ENCODE measurements at regions not wholly inside any gene's neighbourhood (a gene's known extent, or its start where the extent isn't known, plus 50 kb on each side); places are given as distances from the start of the nearest gene placed in this dataset.

DNA sequence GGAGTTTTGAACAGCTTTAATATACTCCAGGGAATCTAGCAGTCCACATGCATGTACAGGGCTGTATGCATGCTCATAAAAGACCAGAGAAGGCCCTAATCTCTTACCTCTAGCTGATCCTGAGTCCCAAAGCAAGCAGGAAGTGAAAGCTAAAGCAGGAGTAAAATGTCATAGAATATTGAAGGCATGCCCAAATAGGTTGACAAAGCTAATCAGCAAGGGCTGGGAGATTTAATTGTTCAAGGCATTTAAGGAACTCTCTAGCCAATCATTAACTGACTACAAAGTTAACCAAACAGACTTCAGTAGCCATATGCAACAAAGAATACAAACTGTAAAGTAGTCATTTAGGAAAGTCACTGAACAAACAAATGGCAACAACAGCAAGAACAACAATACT, 85.8 kb upstream of the KBTBD8 start:
- DNase-seq (ENCODE audit: low spot score), result no peak
- TF ChIP-seq, protein P1, sequence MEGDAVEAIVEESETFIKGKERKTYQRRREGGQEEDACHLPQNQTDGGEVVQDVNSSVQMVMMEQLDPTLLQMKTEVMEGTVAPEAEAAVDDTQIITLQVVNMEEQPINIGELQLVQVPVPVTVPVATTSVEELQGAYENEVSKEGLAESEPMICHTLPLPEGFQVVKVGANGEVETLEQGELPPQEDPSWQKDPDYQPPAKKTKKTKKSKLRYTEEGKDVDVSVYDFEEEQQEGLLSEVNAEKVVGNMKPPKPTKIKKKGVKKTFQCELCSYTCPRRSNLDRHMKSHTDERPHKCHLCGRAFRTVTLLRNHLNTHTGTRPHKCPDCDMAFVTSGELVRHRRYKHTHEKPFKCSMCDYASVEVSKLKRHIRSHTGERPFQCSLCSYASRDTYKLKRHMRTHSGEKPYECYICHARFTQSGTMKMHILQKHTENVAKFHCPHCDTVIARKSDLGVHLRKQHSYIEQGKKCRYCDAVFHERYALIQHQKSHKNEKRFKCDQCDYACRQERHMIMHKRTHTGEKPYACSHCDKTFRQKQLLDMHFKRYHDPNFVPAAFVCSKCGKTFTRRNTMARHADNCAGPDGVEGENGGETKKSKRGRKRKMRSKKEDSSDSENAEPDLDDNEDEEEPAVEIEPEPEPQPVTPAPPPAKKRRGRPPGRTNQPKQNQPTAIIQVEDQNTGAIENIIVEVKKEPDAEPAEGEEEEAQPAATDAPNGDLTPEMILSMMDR (IDR thresholded peaks at IDR 0.05; ENCODE audit: unreplicated experiment), result no peak
- no peak overlapping the region for H3K4me3 Mint-ChIP-seq (ENCODE audit: unreplicated experiment)
- H3K27ac Mint-ChIP-seq (ENCODE audit: unreplicated experiment), result no peak overlapping the region
- H3K9me3 Mint-ChIP-seq (ENCODE audit: unreplicated experiment), result no peaks in the 10 kb centered on the region
- no peaks in the 10 kb centered on the region for H3K36me3 Mint-ChIP-seq (ENCODE audit: low read depth, unreplicated experiment)
- H3K4me1 Mint-ChIP-seq (ENCODE audit: unreplicated experiment), result no peaks in the 10 kb centered on the region
- no peaks in the 10 kb centered on the region for H3K27me3 Mint-ChIP-seq (ENCODE audit: unreplicated experiment)

DNA sequence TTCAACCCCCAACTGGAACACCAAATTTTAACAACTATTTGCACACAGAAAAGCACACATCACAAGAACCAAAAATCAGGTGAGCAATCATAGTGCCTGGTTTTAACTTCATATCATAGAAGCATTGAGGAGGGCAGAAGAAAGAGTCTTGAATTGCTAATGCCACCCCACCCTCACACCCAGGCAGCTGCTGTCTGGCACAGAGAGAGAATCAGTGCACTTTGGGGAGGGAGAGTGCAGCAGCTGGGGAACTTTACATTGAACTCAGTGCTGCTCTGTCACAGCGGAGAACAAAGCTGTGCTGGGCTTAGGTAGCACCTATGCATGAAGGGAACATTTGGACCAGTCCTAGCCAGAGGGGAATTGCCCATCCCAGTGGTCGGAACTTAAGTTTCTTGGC, 76.0 kb upstream of the KBTBD8 start:
- no peak for DNase-seq (ENCODE audit: low spot score)
- TF ChIP-seq, protein P1 (IDR thresholded peaks at IDR 0.05; ENCODE audit: unreplicated experiment), result no peak
- Mint-ChIP-seq H3K36me3 (ENCODE audit: low read depth, unreplicated experiment) (no peaks in the 10 kb centered on the region), H3K9me3 (ENCODE audit: unreplicated experiment) (no peaks in the 10 kb centered on the region), H3K4me3 (ENCODE audit: unreplicated experiment) (no peak overlapping the region), H3K27ac (ENCODE audit: unreplicated experiment) (no peak overlapping the region), H3K27me3 (ENCODE audit: unreplicated experiment) (no peaks in the 10 kb centered on the region), H3K4me1 (ENCODE audit: unreplicated experiment) (no peaks in the 10 kb centered on the region)

DNA sequence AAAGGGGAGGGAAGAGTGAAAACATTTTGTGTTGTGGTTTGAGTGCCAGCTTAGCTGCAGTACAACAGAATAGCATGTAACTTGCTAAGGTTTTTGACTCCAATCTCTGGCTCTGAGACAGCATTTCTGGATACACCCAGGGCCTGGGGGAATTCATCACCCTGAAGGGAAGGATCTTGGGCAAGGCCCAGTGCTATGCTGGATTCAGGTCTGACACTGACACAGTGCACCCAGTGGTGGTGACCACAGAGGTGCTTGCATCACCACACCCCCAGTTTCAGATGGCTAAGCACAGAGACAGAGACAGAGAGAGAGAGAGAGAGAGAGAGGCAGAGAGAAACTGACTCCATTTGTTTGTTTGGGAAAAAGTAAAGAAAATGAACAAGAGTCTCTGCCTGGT, 74.1 kb upstream of the KBTBD8 start:
- no peaks in the 10 kb centered on the region for H3K36me3 Mint-ChIP-seq (ENCODE audit: low read depth, unreplicated experiment)
- H3K27me3 Mint-ChIP-seq (ENCODE audit: unreplicated experiment), result no peaks in the 10 kb centered on the region
- no peaks in the 10 kb centered on the region for H3K9me3 Mint-ChIP-seq (ENCODE audit: unreplicated experiment)
- no peak for DNase-seq (ENCODE audit: low spot score)
- TF ChIP-seq, protein P1 (IDR thresholded peaks at IDR 0.05; ENCODE audit: unreplicated experiment), result no peak
- H3K4me1 Mint-ChIP-seq (ENCODE audit: unreplicated experiment), result no peaks in the 10 kb centered on the region
- H3K27ac Mint-ChIP-seq (ENCODE audit: unreplicated experiment), result no peak overlapping the region
- no peak overlapping the region for H3K4me3 Mint-ChIP-seq (ENCODE audit: unreplicated experiment)

DNA sequence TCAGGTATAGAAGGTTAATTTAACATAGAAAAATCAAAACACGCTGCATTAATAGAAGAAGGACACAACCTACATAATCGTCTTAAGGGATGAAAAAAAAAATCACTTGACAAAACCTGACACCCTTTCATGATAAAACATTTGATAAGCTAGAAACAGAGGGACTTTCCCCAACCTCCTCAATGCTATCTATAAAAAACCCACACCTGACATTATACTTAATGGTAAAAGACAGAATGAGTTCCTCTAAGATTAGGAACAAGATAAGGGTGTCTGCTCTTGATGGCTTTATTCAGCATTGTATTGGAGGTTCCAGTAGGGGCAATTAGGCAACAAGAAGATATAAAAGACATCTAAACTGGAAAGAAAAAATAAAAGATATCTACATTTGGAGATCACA, 69.9 kb upstream of the KBTBD8 start:
- Mint-ChIP-seq H3K4me3 (ENCODE audit: unreplicated experiment) (no peak overlapping the region), H3K9me3 (ENCODE audit: unreplicated experiment) (no peaks in the 10 kb centered on the region), H3K27me3 (ENCODE audit: unreplicated experiment) (no peaks in the 10 kb centered on the region), H3K27ac (ENCODE audit: unreplicated experiment) (no peak overlapping the region), H3K4me1 (ENCODE audit: unreplicated experiment) (no peaks in the 10 kb centered on the region), H3K36me3 (ENCODE audit: low read depth, unreplicated experiment) (no peaks in the 10 kb centered on the region)
- TF ChIP-seq, protein P1 (IDR thresholded peaks at IDR 0.05; ENCODE audit: unreplicated experiment), result no peak
- no peak for DNase-seq (ENCODE audit: low spot score)

DNA sequence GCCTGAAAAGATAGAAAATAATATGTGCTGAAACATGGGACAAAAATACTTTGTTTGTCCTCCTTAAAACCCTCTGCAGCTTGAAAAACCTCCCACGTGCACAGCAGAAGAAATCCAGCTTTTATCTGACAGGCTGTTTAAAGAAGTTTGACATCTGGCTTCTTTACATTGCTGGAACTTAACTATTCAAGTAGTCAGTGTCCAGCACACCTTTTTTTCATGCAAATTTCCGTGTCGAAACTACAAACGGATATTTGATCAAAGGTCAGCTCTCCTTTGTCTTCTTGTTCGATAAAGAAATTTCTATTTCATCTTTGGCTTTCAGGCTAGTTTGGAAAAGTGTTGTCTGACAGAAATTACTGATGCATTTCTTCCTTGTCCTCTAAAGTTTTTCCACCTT, 66.8 kb upstream of the KBTBD8 start:
- TF ChIP-seq, protein P1 (IDR thresholded peaks at IDR 0.05; ENCODE audit: unreplicated experiment), result no peak
- no peaks in the 10 kb centered on the region for H3K27me3 Mint-ChIP-seq (ENCODE audit: unreplicated experiment)
- no peaks in the 10 kb centered on the region for H3K36me3 Mint-ChIP-seq (ENCODE audit: low read depth, unreplicated experiment)
- H3K9me3 Mint-ChIP-seq (ENCODE audit: unreplicated experiment), result no peaks in the 10 kb centered on the region
- H3K27ac Mint-ChIP-seq (ENCODE audit: unreplicated experiment), result no peak overlapping the region
- no peak for DNase-seq (ENCODE audit: low spot score)
- no peak overlapping the region for H3K4me3 Mint-ChIP-seq (ENCODE audit: unreplicated experiment)
- no peaks in the 10 kb centered on the region for H3K4me1 Mint-ChIP-seq (ENCODE audit: unreplicated experiment)

Measured in endothelial cell (in vitro differentiated cells).